ENCODE measurements at regions not wholly inside any gene's neighbourhood (a gene's known extent, or its start where the extent isn't known, plus 50 kb on each side); places are given as distances from the start of the nearest gene placed in this dataset.

GRCh38 chr11:116656011-116656410 lies 116.8 kb downstream of the BUD13 start:
- no peak for DNase-seq (ENCODE audit: low spot score, unreplicated experiment)
- no peaks in the 10 kb centered on the region for H3K36me3 Mint-ChIP-seq (ENCODE audit: insufficient read depth)
- H3K9me3 Mint-ChIP-seq (ENCODE audit: low read depth), result peaks cover 7% of the 10 kb centered on the region
- peaks cover 3% of the 10 kb centered on the region for H3K4me1 Mint-ChIP-seq (ENCODE audit: low read depth)
- no peak overlapping the region for H3K4me3 Mint-ChIP-seq (ENCODE audit: low read depth)
- no peak overlapping the region for H3K27ac Mint-ChIP-seq
- TF ChIP-seq CTCF (IDR thresholded peaks at IDR 0.05; ENCODE audit: unreplicated experiment), result no peak
- peaks cover 15% of the 10 kb centered on the region for H3K27me3 Mint-ChIP-seq

GRCh38 chr11:116654526-116654925 lies 118.3 kb downstream of the BUD13 start:
- Mint-ChIP-seq H3K27ac (no peak overlapping the region), H3K36me3 (ENCODE audit: insufficient read depth) (no peaks in the 10 kb centered on the region), H3K4me3 (ENCODE audit: low read depth) (no peak overlapping the region), H3K27me3 (peaks cover 17% of the 10 kb centered on the region), H3K4me1 (ENCODE audit: low read depth) (no peaks in the 10 kb centered on the region), H3K9me3 (ENCODE audit: low read depth) (peaks cover 7% of the 10 kb centered on the region)
- TF ChIP-seq CTCF (IDR thresholded peaks at IDR 0.05; ENCODE audit: unreplicated experiment), result no peak
- no peak for DNase-seq (ENCODE audit: low spot score, unreplicated experiment)

GRCh38 chr11:116653206-116653605 lies 119.6 kb downstream of the BUD13 start:
- Mint-ChIP-seq H3K4me3 (ENCODE audit: low read depth) (no peak overlapping the region), H3K4me1 (ENCODE audit: low read depth) (no peaks in the 10 kb centered on the region), H3K27ac (no peak overlapping the region), H3K36me3 (ENCODE audit: insufficient read depth) (no peaks in the 10 kb centered on the region), H3K27me3 (peaks cover 10% of the 10 kb centered on the region), H3K9me3 (ENCODE audit: low read depth) (peaks cover 7% of the 10 kb centered on the region)
- no peak for DNase-seq (ENCODE audit: low spot score, unreplicated experiment)
- TF ChIP-seq CTCF (IDR thresholded peaks at IDR 0.05; ENCODE audit: unreplicated experiment), result no peak

- Mint-ChIP-seq H3K9me3 (ENCODE audit: low read depth) (peaks cover 7% of the 10 kb centered on the region), H3K36me3 (ENCODE audit: insufficient read depth) (no peaks in the 10 kb centered on the region), H3K4me3 (ENCODE audit: low read depth) (no peak overlapping the region), H3K4me1 (ENCODE audit: low read depth) (no peaks in the 10 kb centered on the region), H3K27me3 (peaks cover 16% of the 10 kb centered on the region), H3K27ac (no peak overlapping the region)
- TF ChIP-seq CTCF (IDR thresholded peaks at IDR 0.05; ENCODE audit: unreplicated experiment), result no peak
- no peak for DNase-seq (ENCODE audit: low spot score, unreplicated experiment)
These were observed 121.0 kb downstream of the BUD13 start for GRCh38 chr11:116651737-116652237.

GRCh38 chr11:116651098-116651736 lies 121.6 kb downstream of the BUD13 start:
- no peak for TF ChIP-seq CTCF (IDR thresholded peaks at IDR 0.05; ENCODE audit: unreplicated experiment)
- H3K4me3 Mint-ChIP-seq (ENCODE audit: low read depth), result no peak overlapping the region
- H3K4me1 Mint-ChIP-seq (ENCODE audit: low read depth), result no peaks in the 10 kb centered on the region
- no peak overlapping the region for H3K27ac Mint-ChIP-seq
- H3K9me3 Mint-ChIP-seq (ENCODE audit: low read depth), result peaks cover 7% of the 10 kb centered on the region
- H3K36me3 Mint-ChIP-seq (ENCODE audit: insufficient read depth), result no peaks in the 10 kb centered on the region
- DNase-seq (ENCODE audit: low spot score, unreplicated experiment), result no peak
- peaks cover 16% of the 10 kb centered on the region for H3K27me3 Mint-ChIP-seq

All from progenitor cell of endocrine pancreas (in vitro differentiated cells).